ENCODE measurements at regions not wholly inside any gene's neighbourhood (a gene's known extent, or its start where the extent isn't known, plus 50 kb on each side); places are given as distances from the start of the nearest gene placed in this dataset.

DNA sequence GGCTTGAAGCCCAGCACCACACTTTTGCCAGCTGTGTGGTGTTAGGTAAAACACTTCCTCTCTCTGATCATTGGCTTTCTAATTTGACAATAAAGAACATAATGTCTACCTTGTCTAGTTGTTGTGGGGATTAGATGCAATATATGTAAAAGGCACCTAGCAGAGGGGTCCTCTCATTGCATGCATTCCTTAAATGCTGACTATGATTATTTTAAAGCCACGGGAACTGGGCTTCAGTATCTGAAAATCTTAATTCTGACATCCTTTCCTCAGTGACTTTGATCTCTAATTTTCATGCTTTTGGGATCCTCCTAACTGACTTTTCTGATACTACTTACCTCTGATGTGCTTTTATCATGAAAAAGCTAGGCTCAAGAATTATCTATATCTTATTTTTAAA, 596.3 kb downstream of the TAFA4 start:
- no peak overlapping the region for H3K4me3 ChIP-seq
- H3K4me1 ChIP-seq = no peaks in the 10 kb centered on the region
- TF ChIP-seq, protein P1, sequence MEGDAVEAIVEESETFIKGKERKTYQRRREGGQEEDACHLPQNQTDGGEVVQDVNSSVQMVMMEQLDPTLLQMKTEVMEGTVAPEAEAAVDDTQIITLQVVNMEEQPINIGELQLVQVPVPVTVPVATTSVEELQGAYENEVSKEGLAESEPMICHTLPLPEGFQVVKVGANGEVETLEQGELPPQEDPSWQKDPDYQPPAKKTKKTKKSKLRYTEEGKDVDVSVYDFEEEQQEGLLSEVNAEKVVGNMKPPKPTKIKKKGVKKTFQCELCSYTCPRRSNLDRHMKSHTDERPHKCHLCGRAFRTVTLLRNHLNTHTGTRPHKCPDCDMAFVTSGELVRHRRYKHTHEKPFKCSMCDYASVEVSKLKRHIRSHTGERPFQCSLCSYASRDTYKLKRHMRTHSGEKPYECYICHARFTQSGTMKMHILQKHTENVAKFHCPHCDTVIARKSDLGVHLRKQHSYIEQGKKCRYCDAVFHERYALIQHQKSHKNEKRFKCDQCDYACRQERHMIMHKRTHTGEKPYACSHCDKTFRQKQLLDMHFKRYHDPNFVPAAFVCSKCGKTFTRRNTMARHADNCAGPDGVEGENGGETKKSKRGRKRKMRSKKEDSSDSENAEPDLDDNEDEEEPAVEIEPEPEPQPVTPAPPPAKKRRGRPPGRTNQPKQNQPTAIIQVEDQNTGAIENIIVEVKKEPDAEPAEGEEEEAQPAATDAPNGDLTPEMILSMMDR (IDR thresholded peaks at IDR 0.05) = no peak
- no peaks in the 10 kb centered on the region for H3K9me3 ChIP-seq
- no peak overlapping the region for H3K27ac ChIP-seq
- DNase-seq = no peak
- no peaks in the 10 kb centered on the region for H3K36me3 ChIP-seq
- no peaks in the 10 kb centered on the region for H3K27me3 ChIP-seq

- Histone ChIP-seq H3K4me3 (no peak overlapping the region), H3K27me3 (no peaks in the 10 kb centered on the region), H3K27ac (no peak overlapping the region), H3K4me1 (no peaks in the 10 kb centered on the region), H3K36me3 (no peaks in the 10 kb centered on the region), H3K9me3 (no peaks in the 10 kb centered on the region)
- TF ChIP-seq POLR2A (IDR thresholded peaks at IDR 0.05) = no peak
- TF ChIP-seq, protein P1 (IDR thresholded peaks at IDR 0.05) = no peak
- DNase-seq = no peak
Observed at GRCh38 chr3:68334367-68334986, 597.9 kb downstream of the TAFA4 start.

DNA sequence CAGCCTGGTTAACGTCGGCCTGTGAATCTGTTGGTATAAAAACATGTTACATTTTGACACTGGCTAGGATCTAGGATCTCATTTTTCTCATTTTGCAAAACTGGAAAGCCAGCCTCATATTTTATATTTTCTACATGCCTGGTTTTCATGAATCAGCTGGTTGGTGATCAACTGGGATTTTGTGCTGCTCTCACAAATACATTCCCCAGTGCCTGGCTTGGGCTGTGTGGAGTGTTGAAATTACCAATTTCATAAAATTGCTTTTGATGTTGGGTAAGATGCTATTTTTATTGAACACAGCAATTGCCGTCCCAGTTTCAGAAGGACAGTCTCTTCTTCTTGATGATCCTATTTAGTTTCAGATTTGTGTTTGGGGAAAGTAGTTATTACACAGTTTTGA, 604.3 kb downstream of the TAFA4 start:
- Histone ChIP-seq H3K36me3 (no peaks in the 10 kb centered on the region), H3K9me3 (no peaks in the 10 kb centered on the region)
- TF ChIP-seq, protein P1 (IDR thresholded peaks at IDR 0.05) = no peak
- TF ChIP-seq POLR2A (IDR thresholded peaks at IDR 0.05) = no peak

DNA sequence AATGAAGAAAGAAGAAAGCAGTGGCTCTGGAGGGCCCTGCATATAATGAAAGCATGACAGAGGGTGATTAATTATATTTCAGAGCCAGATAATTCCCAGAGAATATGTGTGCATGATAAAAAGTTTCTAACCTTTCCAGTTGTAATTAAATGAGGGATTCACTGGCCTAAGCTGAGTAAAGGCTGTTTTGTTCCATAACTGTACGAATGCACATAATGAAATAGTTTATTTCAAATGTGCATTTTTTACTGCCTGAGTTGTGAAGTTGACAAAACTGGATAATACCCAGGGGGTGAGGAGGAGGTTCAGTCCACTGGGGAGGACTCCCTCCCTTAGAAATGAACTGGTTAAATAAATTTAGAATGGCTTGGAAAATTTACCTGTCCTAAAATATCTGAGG, 616.4 kb downstream of the TAFA4 start:
- Histone ChIP-seq H3K27me3 (no peaks in the 10 kb centered on the region), H3K4me3 (no peak overlapping the region), H3K27ac (no peak overlapping the region), H3K36me3 (no peaks in the 10 kb centered on the region), H3K9me3 (no peaks in the 10 kb centered on the region), H3K4me1 (no peaks in the 10 kb centered on the region)
- TF ChIP-seq POLR2A (IDR thresholded peaks at IDR 0.05) = no peak
- TF ChIP-seq, protein P1 (IDR thresholded peaks at IDR 0.05) = no peak
- no peak for DNase-seq

More for the DNA sequence above, 604.3 kb downstream of the TAFA4 start:
- no peaks in the 10 kb centered on the region for H3K4me1 ChIP-seq
- H3K27me3 ChIP-seq = no peaks in the 10 kb centered on the region
- DNase-seq = no peak
- H3K4me3 ChIP-seq = no peak overlapping the region
- H3K27ac ChIP-seq = no peak overlapping the region

DNA sequence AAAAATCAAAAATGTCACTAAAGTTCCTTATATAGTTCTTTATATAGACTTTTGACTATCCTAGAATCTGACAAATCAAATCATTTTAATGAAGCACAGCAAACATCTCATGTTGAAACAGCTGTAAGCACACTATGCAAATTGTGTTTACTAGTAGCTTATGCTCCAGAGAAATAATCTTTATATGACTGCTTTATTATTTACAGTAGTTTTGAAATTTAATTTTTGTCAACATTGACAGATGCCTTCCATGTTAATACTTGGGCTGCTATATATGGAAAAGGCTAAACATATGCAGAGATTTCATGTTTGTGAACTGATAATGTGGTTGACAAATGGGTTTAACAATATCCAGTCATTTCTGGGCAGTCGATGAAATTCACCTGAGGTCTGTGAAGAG, 616.8 kb downstream of the TAFA4 start:
- no peaks in the 10 kb centered on the region for H3K9me3 ChIP-seq
- no peak for DNase-seq
- TF ChIP-seq POLR2A (IDR thresholded peaks at IDR 0.05) = no peak
- no peaks in the 10 kb centered on the region for H3K27me3 ChIP-seq
- H3K4me1 ChIP-seq = no peaks in the 10 kb centered on the region
- no peak overlapping the region for H3K4me3 ChIP-seq
- H3K27ac ChIP-seq = no peak overlapping the region
- H3K36me3 ChIP-seq = no peaks in the 10 kb centered on the region

DNA sequence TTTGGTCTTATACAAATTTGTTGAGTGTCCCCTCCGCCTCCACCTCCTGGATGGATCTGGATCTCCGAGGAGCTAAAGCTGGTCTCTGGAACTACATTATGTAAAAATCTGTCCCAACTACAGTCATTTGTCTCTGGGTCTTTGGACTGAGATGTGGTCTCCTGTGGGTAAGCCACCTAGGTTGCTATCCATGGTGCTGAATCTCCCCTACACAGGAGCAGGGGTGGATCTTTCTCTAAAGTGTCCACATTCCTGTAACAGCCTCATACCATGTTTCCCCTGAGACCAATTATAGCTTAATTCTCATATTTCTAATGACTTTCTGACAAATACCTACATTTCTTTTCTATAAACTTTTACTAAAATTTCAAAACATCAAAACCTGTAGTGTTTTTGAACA, 625.8 kb downstream of the TAFA4 start:
- no peak for DNase-seq
- no peaks in the 10 kb centered on the region for H3K27me3 ChIP-seq
- H3K4me1 ChIP-seq = no peaks in the 10 kb centered on the region
- H3K36me3 ChIP-seq = no peaks in the 10 kb centered on the region
- TF ChIP-seq, protein P1 (IDR thresholded peaks at IDR 0.05) = no peak
- TF ChIP-seq POLR2A (IDR thresholded peaks at IDR 0.05) = no peak
- no peak overlapping the region for H3K4me3 ChIP-seq
- no peak overlapping the region for H3K27ac ChIP-seq
- H3K9me3 ChIP-seq = no peaks in the 10 kb centered on the region

All from Peyer's patch (tissue), 4 donors.